Naive thymus-derived CD4-positive, alpha-beta T cell (primary cell): ENCODE measurements at regions not wholly inside any gene's neighbourhood (a gene's known extent, or its start where the extent isn't known, plus 50 kb on each side); places are given as distances from the start of the nearest gene placed in this dataset.
A peak's percentile ranks its signal among the peaks of the same experiment; 100 is the strongest.

Source experiments
- ATAC-seq: fragments of 150-1000 bp; cut with Tn5 transposase; 2 replicates; pipeline ENCODE4 v1.10.0; 2021; ENCODE audit warnings: mild to moderate bottlenecking, moderate library complexity
- CTCF ChIA-PET: fragments of 350-600 bp; sonication (Branson Sonifier 250); formaldehyde crosslinking; loops from one replicate; lab custom pipeline; 2021; ENCODE audit warnings: antibody characterized with exemption; lab: Charles Lee
- POLR2A ChIA-PET: fragments of 350-600 bp; sonication (Branson Sonifier 250); formaldehyde crosslinking; loops from one replicate; lab custom pipeline; 2021; ENCODE audit warnings: antibody characterized with exemption, inconsistent platforms; lab: Charles Lee
- DNase-seq, 9 donors: peaks; one replicate each; pipeline versions ENCODE4 v3.0.0 to v3.0.0-alpha.2; 2020 to 2022; ENCODE audit warnings: mixed read lengths in 1 of 9
- H3K27ac ChIP-seq: one replicate; pipeline ENCODE4 v1.7.0; 2013; ENCODE audit warnings: mild to moderate bottlenecking, low read depth, low read length, moderate library complexity
- H3K27me3 ChIP-seq, 2 donors: one replicate each; pipeline ENCODE4 v1.7.0; 2013; ENCODE audit warnings: low read length in 2 of 2, mild to moderate bottlenecking in 2 of 2, moderate library complexity in 2 of 2; ENCODE audit not compliant: control insufficient read depth in 2 of 2, insufficient read depth in 2 of 2
- H3K36me3 ChIP-seq, 3 experiments: 1 replicate in 2 of 3; 2 replicates in 1 of 3; pipeline ENCODE4 v1.7.0; 2013; ENCODE audit warnings: low read length in 3 of 3, mild to moderate bottlenecking in 3 of 3, moderate library complexity in 1 of 3; ENCODE audit not compliant: insufficient read depth in 3 of 3, control insufficient read depth in 2 of 3
- H3K4me1 ChIP-seq, 2 donors: one replicate each; pipeline ENCODE4 v1.7.0; 2013; ENCODE audit warnings: low read length in 2 of 2, mild to moderate bottlenecking in 2 of 2, moderate library complexity in 1 of 2; ENCODE audit not compliant: control insufficient read depth in 2 of 2, insufficient read depth in 2 of 2
- H3K4me3 ChIP-seq: 2 replicates; pipeline ENCODE4 v1.7.0; 2013; ENCODE audit warnings: mild to moderate bottlenecking, low read length
- H3K9me3 ChIP-seq, 3 experiments: 1 replicate in 2 of 3; 2 replicates in 1 of 3; pipeline ENCODE4 v1.7.0; 2013; ENCODE audit warnings: low read length in 3 of 3; ENCODE audit not compliant: control insufficient read depth in 2 of 3
- H3K27ac Mint-ChIP-seq, 9 donors: one replicate each; pipeline ENCODE4 v1.8.0; 2020 to 2022; ENCODE audit warnings: mixed read lengths in 9 of 9, mild to moderate bottlenecking in 8 of 9, moderate library complexity in 5 of 9, inconsistent platforms in 2 of 9
- H3K27me3 Mint-ChIP-seq, 5 donors: one replicate each; pipeline ENCODE4 v1.8.0; 2021 to 2022; ENCODE audit warnings: mixed read lengths in 5 of 5, mild to moderate bottlenecking in 1 of 5
- H3K36me3 Mint-ChIP-seq, 5 donors: one replicate each; pipeline ENCODE4 v1.8.0; 2020 to 2022; ENCODE audit warnings: mixed read lengths in 5 of 5, mild to moderate bottlenecking in 3 of 5, inconsistent platforms in 1 of 5
- H3K4me1 Mint-ChIP-seq, 7 donors: one replicate each; pipeline ENCODE4 v1.8.0; 2020 to 2022; ENCODE audit warnings: mixed read lengths in 7 of 7, mild to moderate bottlenecking in 3 of 7, inconsistent platforms in 1 of 7
- H3K4me3 Mint-ChIP-seq, 10 donors: one replicate each; pipeline ENCODE4 v1.8.0; 2020 to 2022; ENCODE audit warnings: mild to moderate bottlenecking in 10 of 10, mixed read lengths in 10 of 10, moderate library complexity in 6 of 10, inconsistent platforms in 2 of 10
- H3K9me3 Mint-ChIP-seq, 11 donors: one replicate each; pipeline ENCODE4 v1.8.0; 2020 to 2022; ENCODE audit warnings: mixed read lengths in 11 of 11, mild to moderate bottlenecking in 4 of 11, inconsistent platforms in 1 of 11, moderate library complexity in 1 of 11
- intact Hi-C, 2 donors: fragments of 100-400 bp; cut with micrococcal nuclease; formaldehyde crosslinking; loops; one replicate each; pipeline ENCODE4 v1.15.1; 2023

DNA sequence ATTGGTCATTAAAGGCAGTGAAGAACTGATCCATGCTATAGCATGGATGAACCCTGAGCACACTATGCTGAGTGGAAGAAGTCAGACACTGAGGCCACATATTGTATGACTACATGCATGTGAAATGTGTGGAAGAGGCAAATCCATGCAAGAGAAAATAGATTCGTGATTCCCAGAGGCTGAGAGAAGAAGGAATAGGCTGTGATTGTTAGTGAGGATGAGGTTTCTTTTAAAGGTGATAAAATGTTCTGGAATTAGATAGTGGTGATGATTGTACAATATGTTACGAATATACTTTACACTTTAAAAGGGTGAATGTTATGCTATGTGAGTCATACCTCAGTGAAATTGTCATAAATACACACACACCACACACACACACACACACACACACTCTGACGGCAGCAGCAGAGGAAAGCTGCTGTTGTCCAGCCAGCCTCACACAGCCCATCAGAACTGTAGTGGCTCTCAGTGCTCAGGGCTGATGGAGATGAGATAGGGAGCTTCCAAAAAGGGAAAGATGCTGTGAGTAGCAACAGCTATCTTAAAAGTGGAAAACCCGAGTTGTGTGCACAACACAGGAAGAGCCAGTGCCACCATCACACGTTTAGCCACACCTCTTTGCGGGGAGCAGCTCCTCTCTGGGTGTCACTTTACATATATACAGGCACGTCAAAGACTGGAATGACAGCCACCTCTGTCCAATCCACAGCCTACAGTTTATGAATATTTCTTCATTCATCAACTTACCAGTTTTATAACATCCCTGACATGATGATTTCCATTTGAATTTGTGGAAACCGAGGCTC is 153.0 kb downstream of the SPATA19 start:
- Mint-ChIP-seq H3K36me3 (no peaks in the 10 kb centered on the region), H3K4me3 (no peak overlapping the region), H3K27ac (peak overlapping the region in 1 of 9 donors; percentile 13), H3K4me1 (no peaks in the 10 kb centered on the region), H3K9me3 (peaks cover 0 to 3% (median 0%) of the 10 kb centered on the region in 11 donors), H3K27me3 (peaks cover 0 to 6% (median 0%) of the 10 kb centered on the region in 5 donors)
- H3K4me1 ChIP-seq, result no peaks in the 10 kb centered on the region
- H3K27ac ChIP-seq, result no peak overlapping the region
- ChIA-PET CTCF (no interaction called here), POLR2A (no interaction called here)
- H3K9me3 ChIP-seq, result no peaks in the 10 kb centered on the region
- no peak for ATAC-seq
- no peak for DNase-seq
- H3K36me3 ChIP-seq, result no peaks in the 10 kb centered on the region
- H3K27me3 ChIP-seq, result no peaks in the 10 kb centered on the region
- no peak overlapping the region for H3K4me3 ChIP-seq
- intact Hi-C loops, result no loop called here

DNA sequence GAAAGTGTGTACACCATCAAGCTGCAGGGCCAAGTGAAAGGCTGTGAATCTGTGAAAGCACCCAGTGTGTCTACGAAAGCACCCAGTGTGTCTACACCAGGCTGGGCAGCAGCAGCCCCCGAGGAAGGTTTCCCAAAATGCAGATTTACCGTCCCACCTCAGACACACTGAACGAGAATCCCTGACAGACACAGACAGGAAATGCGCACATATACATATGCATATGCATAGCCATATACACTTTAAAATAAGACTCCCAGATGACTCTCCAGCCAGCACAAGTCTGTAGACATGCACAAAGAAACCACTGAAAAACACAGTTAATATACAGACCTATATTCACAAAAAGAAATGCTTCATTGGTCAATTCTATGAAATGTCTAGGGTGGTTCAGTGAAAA is 155.5 kb upstream of the OPCML start:
- H3K36me3 Mint-ChIP-seq, result no peaks in the 10 kb centered on the region
- H3K4me1 Mint-ChIP-seq, result no peaks in the 10 kb centered on the region
- H3K9me3 ChIP-seq, result no peaks in the 10 kb centered on the region
- H3K27me3 Mint-ChIP-seq, result peaks cover 7 to 16% (median 9%) of the 10 kb centered on the region in 5 donors
- H3K9me3 Mint-ChIP-seq, result no peaks in the 10 kb centered on the region
- no peaks in the 10 kb centered on the region for H3K36me3 ChIP-seq
- DNase-seq (no peak), ATAC-seq (no peak)
- H3K4me3 Mint-ChIP-seq, result no peak overlapping the region
- ChIA-PET POLR2A (no interaction called here), CTCF (no interaction called here)
- no peak overlapping the region for H3K27ac ChIP-seq
- H3K27ac Mint-ChIP-seq, result no peak overlapping the region
- no peak overlapping the region for H3K4me3 ChIP-seq
- no peaks in the 10 kb centered on the region for H3K4me1 ChIP-seq
- intact Hi-C loops, result no loop called here
- H3K27me3 ChIP-seq, result peaks cover 0 to under 1% of the 10 kb centered on the region in 2 donors

DNA sequence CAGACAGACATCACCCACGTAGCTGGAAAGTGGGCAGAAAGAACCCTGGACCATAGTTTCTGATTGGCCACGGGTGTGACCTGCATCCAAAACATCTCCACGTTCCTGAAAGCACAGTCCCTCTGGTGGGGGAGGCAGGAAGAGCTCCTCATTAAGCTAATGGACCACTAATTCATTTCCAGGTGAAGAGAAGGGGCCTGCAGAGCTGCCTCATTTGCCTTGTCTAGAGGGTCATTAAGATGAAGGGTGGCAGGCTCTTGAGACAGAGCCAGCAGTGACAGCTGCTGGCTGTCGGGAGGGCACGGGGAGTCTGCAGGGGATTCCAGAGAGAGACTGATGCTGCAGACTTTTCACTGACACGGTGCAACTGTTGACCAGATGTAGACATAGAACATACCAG is 149.6 kb upstream of the OPCML start:
- Mint-ChIP-seq H3K27ac (no peak overlapping the region), H3K36me3 (peaks cover 0 to 3% (median 0%) of the 10 kb centered on the region in 5 donors), H3K4me1 (no peaks in the 10 kb centered on the region), H3K27me3 (peaks cover 7 to 31% (median 16%) of the 10 kb centered on the region in 5 donors), H3K4me3 (no peak overlapping the region), H3K9me3 (peaks cover 0 to 4% (median 0%) of the 10 kb centered on the region in 11 donors)
- DNase-seq (no peak), ATAC-seq (no peak)
- no peaks in the 10 kb centered on the region for H3K4me1 ChIP-seq
- POLR2A ChIA-PET, result no interaction called here
- no peak overlapping the region for H3K27ac ChIP-seq
- H3K36me3 ChIP-seq, result no peaks in the 10 kb centered on the region
- intact Hi-C loops, result no loop called here
- no peak overlapping the region for H3K4me3 ChIP-seq
- H3K9me3 ChIP-seq, result no peaks in the 10 kb centered on the region
- H3K27me3 ChIP-seq, result peaks cover 0 to 3% of the 10 kb centered on the region in 2 donors
- CTCF ChIA-PET, result no interaction called here

DNA sequence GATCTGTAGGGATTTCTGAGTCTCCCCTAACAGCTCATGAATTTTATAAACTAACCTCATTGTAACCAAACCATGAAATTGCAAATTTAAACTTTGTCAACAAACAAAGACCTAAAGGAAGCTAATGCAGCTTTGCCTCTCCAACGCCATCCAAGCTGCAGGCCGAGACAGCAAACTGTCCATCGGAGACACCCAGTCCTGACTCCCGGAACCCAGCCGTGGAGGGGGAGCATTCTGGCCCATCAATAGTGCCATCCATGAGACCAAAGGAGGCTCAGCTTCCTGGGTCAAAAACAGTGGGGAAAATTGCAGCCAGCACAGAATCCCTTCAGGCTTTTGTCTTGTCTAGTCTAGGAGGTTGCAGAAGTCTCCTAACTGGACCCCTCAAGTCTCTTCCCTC is 147.6 kb upstream of the OPCML start:
- peaks cover 6 to 28% (median 19%) of the 10 kb centered on the region in 5 donors for H3K27me3 Mint-ChIP-seq
- DNase-seq, result no peak
- H3K4me1 ChIP-seq, result no peaks in the 10 kb centered on the region
- intact Hi-C loops, result no loop called here
- H3K36me3 ChIP-seq, result no peaks in the 10 kb centered on the region
- H3K36me3 Mint-ChIP-seq, result peaks cover 0 to 3% (median 0%) of the 10 kb centered on the region in 5 donors
- CTCF ChIA-PET, result no interaction called here
- H3K27me3 ChIP-seq, result peaks cover 0 to 3% of the 10 kb centered on the region in 2 donors
- no peak overlapping the region for H3K27ac Mint-ChIP-seq
- no peaks in the 10 kb centered on the region for H3K9me3 ChIP-seq
- peaks cover 0 to 4% (median 0%) of the 10 kb centered on the region in 11 donors for H3K9me3 Mint-ChIP-seq
- no peak overlapping the region for H3K4me3 Mint-ChIP-seq
- H3K4me1 Mint-ChIP-seq, result no peaks in the 10 kb centered on the region
- POLR2A ChIA-PET, result no interaction called here
- no peak for ATAC-seq
- no peak overlapping the region for H3K27ac ChIP-seq
- no peak overlapping the region for H3K4me3 ChIP-seq

DNA sequence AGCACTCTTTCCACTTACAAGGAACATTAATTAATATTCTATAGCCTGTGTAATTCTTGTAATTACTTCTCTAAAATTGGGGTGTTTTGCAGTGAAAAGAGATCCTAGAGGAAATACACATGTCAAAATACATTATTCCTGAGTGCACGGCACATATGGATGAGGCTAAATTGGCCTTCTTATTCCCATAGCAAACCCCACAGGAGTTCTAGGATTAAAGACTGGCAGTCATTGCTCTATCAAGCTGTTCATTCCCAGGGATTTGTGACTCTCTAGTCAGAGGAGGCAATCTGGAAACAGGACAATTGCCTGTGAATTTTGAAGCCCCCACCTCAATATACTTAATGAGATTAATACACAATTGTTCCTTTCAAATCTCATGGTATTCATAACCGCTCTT is 145.9 kb upstream of the OPCML start:
- no peak for ATAC-seq
- Histone ChIP-seq H3K27ac (no peak overlapping the region), H3K36me3 (no peaks in the 10 kb centered on the region), H3K27me3 (peaks cover 0 to 3% of the 10 kb centered on the region in 2 donors), H3K4me3 (no peak overlapping the region), H3K4me1 (no peaks in the 10 kb centered on the region), H3K9me3 (no peaks in the 10 kb centered on the region)
- H3K4me3 Mint-ChIP-seq, result no peak overlapping the region
- no peaks in the 10 kb centered on the region for H3K4me1 Mint-ChIP-seq
- ChIA-PET CTCF (no interaction called here), POLR2A (no interaction called here)
- no peak overlapping the region for H3K27ac Mint-ChIP-seq
- intact Hi-C loops, result no loop called here
- peaks cover 0 to 3% (median 0%) of the 10 kb centered on the region in 5 donors for H3K36me3 Mint-ChIP-seq
- peaks cover 0 to 22% (median 15%) of the 10 kb centered on the region in 5 donors for H3K27me3 Mint-ChIP-seq
- DNase-seq, result no peak
- peaks cover 0 to 6% (median 0%) of the 10 kb centered on the region in 11 donors for H3K9me3 Mint-ChIP-seq

DNA sequence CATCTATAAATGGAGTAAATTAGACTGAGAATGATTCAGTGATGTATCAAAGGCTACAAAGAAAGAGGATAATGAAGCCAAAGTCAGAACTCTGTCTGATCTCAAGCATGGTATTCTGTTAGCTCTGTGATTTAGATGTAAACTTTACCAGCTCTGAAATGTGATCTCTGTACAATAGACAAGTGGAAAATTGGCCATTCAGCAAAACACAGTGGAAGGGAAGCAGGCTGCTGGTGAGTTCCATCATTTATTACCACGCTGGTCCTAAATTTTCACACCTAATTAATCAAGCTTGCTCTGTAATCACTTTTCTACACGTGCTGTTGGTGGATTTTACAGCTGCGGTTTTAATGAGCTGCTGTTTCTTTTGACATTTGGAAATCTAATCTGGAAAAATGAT is 145.1 kb upstream of the OPCML start:
- no peak overlapping the region for H3K4me3 Mint-ChIP-seq
- H3K27ac ChIP-seq, result no peak overlapping the region
- no peaks in the 10 kb centered on the region for H3K36me3 ChIP-seq
- ChIA-PET POLR2A (no interaction called here), CTCF (no interaction called here)
- H3K4me3 ChIP-seq, result no peak overlapping the region
- H3K27me3 ChIP-seq, result no peaks in the 10 kb centered on the region
- H3K4me1 ChIP-seq, result no peaks in the 10 kb centered on the region
- intact Hi-C loops, result no loop called here
- no peak overlapping the region for H3K27ac Mint-ChIP-seq
- H3K27me3 Mint-ChIP-seq, result peaks cover 0 to 17% (median 10%) of the 10 kb centered on the region in 5 donors
- H3K9me3 ChIP-seq, result no peaks in the 10 kb centered on the region
- DNase-seq (no peak), ATAC-seq (no peak)
- H3K36me3 Mint-ChIP-seq, result peaks cover 0 to 3% (median 0%) of the 10 kb centered on the region in 5 donors
- H3K4me1 Mint-ChIP-seq, result no peaks in the 10 kb centered on the region
- H3K9me3 Mint-ChIP-seq, result peaks cover 0 to 6% (median 0%) of the 10 kb centered on the region in 11 donors

DNA sequence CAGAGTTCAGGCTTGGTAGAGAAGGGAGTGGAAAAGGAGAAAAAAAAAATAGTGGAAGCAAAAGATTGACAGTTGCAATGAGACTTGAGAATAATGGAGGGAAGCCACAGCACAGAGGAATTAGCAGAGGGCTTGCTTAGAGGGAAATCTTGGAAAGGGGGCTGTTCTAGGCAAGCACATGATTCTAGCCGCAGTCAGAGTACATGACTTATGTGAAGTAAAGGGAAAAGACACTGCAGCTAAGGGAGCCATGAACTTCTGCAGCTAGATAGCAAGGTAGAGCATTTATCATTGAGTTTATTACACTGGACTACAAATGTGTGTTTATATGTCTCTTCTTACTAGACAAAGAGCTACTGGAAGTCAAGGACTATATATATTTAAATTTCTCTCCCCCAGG is 144.0 kb upstream of the OPCML start:
- Mint-ChIP-seq H3K27ac (no peak overlapping the region), H3K27me3 (peaks cover 0 to 22% (median 8%) of the 10 kb centered on the region in 5 donors), H3K4me3 (no peak overlapping the region), H3K9me3 (peaks cover 0 to 6% (median 0%) of the 10 kb centered on the region in 11 donors), H3K4me1 (no peaks in the 10 kb centered on the region), H3K36me3 (peaks cover 0 to 3% (median 0%) of the 10 kb centered on the region in 5 donors)
- intact Hi-C loops, result no loop called here
- CTCF ChIA-PET, result no interaction called here
- no peaks in the 10 kb centered on the region for H3K4me1 ChIP-seq
- DNase-seq (no peak), ATAC-seq (no peak)
- no peaks in the 10 kb centered on the region for H3K36me3 ChIP-seq
- POLR2A ChIA-PET, result no interaction called here
- H3K4me3 ChIP-seq, result no peak overlapping the region
- no peak overlapping the region for H3K27ac ChIP-seq
- no peaks in the 10 kb centered on the region for H3K27me3 ChIP-seq
- H3K9me3 ChIP-seq, result no peaks in the 10 kb centered on the region
